C4-2B (cell line): ENCODE measurements at regions not wholly inside any gene's neighbourhood (a gene's known extent, or its start where the extent isn't known, plus 50 kb on each side); places are given as distances from the start of the nearest gene placed in this dataset.

Experiments
- CTCF ChIP-seq: fragments of 450-650 bp; conservative IDR thresholded peaks from 2 replicates; pipeline ENCODE4 v1.5.1; 2017; ENCODE audit warnings: mild to moderate bottlenecking
- ZFX ChIP-seq: fragments of 450-650 bp; IDR thresholded peaks from 2 replicates; pipeline ENCODE4 v1.6.1; 2017

- no peak for TF ChIP-seq CTCF
- no peak for TF ChIP-seq ZFX
These were observed 77.0 kb upstream of the MARK1 start for GRCh38 chr1:220450927-220451326.
